RWPE2 (cell line): ENCODE measurements at regions not wholly inside any gene's neighbourhood (a gene's known extent, or its start where the extent isn't known, plus 50 kb on each side); places are given as distances from the start of the nearest gene placed in this dataset.
A peak's percentile ranks its signal among the peaks of the same experiment; 100 is the strongest.

ENCODE experiments used
- ATAC-seq: fragments of 200-7000 bp; cut with Tn5 transposase; 3 replicates; pipeline ENCODE4 v1.9.1; 2021; ENCODE audit warnings: low read depth
- DNase-seq: peaks from one replicate; pipeline ENCODE4 v3.0.0-alpha.2; 2020; ENCODE audit warnings: low spot score
- H3K27ac ChIP-seq: fragments of 450-650 bp; 2 replicates; pipeline ENCODE4 v1.5.1; 2017; ENCODE audit warnings: mild to moderate bottlenecking; ENCODE audit not compliant: poor library complexity, severe bottlenecking
- H3K27me3 ChIP-seq: fragments of 250-450 bp; sonication (Bioruptor Pico); 2 replicates; pipeline ENCODE4 v1.5.1; 2021; ENCODE audit warnings: mild to moderate bottlenecking, moderate library complexity; ENCODE audit not compliant: insufficient read depth, poor library complexity, severe bottlenecking
- H3K36me3 ChIP-seq: fragments of 250-450 bp; sonication (Bioruptor Pico); 2 replicates; pipeline ENCODE4 v1.5.1; 2020; ENCODE audit warnings: low read depth, mild to moderate bottlenecking, moderate library complexity
- H3K4me1 ChIP-seq: fragments of 250-450 bp; sonication (Bioruptor Pico); 2 replicates; pipeline ENCODE4 v1.5.1; 2021; ENCODE audit warnings: mild to moderate bottlenecking, moderate library complexity; ENCODE audit not compliant: insufficient read depth, poor library complexity, severe bottlenecking
- H3K4me3 ChIP-seq: fragments of 250-450 bp; sonication (Bioruptor Pico); 2 replicates; pipeline ENCODE4 v1.5.1; 2021; ENCODE audit warnings: mild to moderate bottlenecking, moderate library complexity; ENCODE audit not compliant: severe bottlenecking
- H3K9me3 ChIP-seq: fragments of 250-450 bp; sonication (Bioruptor Pico); 2 replicates; pipeline ENCODE4 v1.5.1; 2021; ENCODE audit warnings: mild to moderate bottlenecking, moderate library complexity; ENCODE audit not compliant: severe bottlenecking
- CTCF ChIP-seq: fragments of 450-650 bp; IDR thresholded peaks from one replicate; pipeline ENCODE4 v1.5.1; 2017; ENCODE audit warnings: mild to moderate bottlenecking, moderate library complexity; ENCODE audit not compliant: poor library complexity, severe bottlenecking

- no peak for TF ChIP-seq CTCF
- H3K27me3 ChIP-seq = peaks cover 3% of the 10 kb centered on the region
- no peaks in the 10 kb centered on the region for H3K9me3 ChIP-seq
- no peak overlapping the region for H3K27ac ChIP-seq
- H3K4me3 ChIP-seq = no peak overlapping the region
- no peaks in the 10 kb centered on the region for H3K36me3 ChIP-seq
- no peaks in the 10 kb centered on the region for H3K4me1 ChIP-seq
- ATAC-seq = no peak
- no peak for DNase-seq
These were observed 163.5 kb upstream of the EOMES start for GRCh38 chr3:27885641-27886040.

- no peaks in the 10 kb centered on the region for H3K9me3 ChIP-seq
- DNase-seq (no peak), ATAC-seq (peak; percentile 68; the same call in 2 of the 3 replicates)
- no peak for TF ChIP-seq CTCF
- H3K4me3 ChIP-seq = no peak overlapping the region
- no peaks in the 10 kb centered on the region for H3K36me3 ChIP-seq
- H3K4me1 ChIP-seq = no peaks in the 10 kb centered on the region
- H3K27ac ChIP-seq = no peak overlapping the region
- H3K27me3 ChIP-seq = peaks cover 3% of the 10 kb centered on the region
These were observed 166.4 kb upstream of the EOMES start for GRCh38 chr3:27888562-27888961.

- no peak overlapping the region for H3K4me3 ChIP-seq
- H3K27ac ChIP-seq = no peak overlapping the region
- no peaks in the 10 kb centered on the region for H3K36me3 ChIP-seq
- DNase-seq (no peak), ATAC-seq (no peak)
- no peaks in the 10 kb centered on the region for H3K9me3 ChIP-seq
- H3K4me1 ChIP-seq = no peaks in the 10 kb centered on the region
- peaks cover 3% of the 10 kb centered on the region for H3K27me3 ChIP-seq
- no peak for TF ChIP-seq CTCF
These were observed 167.6 kb upstream of the EOMES start for GRCh38 chr3:27889745-27890144.

GRCh38 chr3:27900316-27900715, 178.2 kb upstream of the EOMES start:
- H3K9me3 ChIP-seq = no peaks in the 10 kb centered on the region

More at GRCh38 chr3:27900316-27900715, 178.2 kb upstream of the EOMES start:
- DNase-seq (no peak), ATAC-seq (no peak)
- Histone ChIP-seq H3K27ac (no peak overlapping the region), H3K4me3 (no peak overlapping the region), H3K4me1 (no peaks in the 10 kb centered on the region), H3K27me3 (no peaks in the 10 kb centered on the region), H3K36me3 (no peaks in the 10 kb centered on the region)
- TF ChIP-seq CTCF = no peak
